Hepatocyte (in vitro differentiated cells): ENCODE measurements at regions not wholly inside any gene's neighbourhood (a gene's known extent, or its start where the extent isn't known, plus 50 kb on each side); places are given as distances from the start of the nearest gene placed in this dataset.

Experiments
- DNase-seq: peaks from one replicate; pipeline ENCODE4 v3.0.0-alpha.2; 2016; ENCODE audit warnings: low spot score
- H2AFZ ChIP-seq: fragments of 200-600 bp; sonication (generic); 2 replicates; pipeline ENCODE4 v1.6.0; 2016; ENCODE audit warnings: antibody characterized with exemption, mild to moderate bottlenecking
- H3K27ac ChIP-seq: fragments of 200-600 bp; sonication (generic); 2 replicates; pipeline ENCODE4 v1.5.1; 2016; ENCODE audit warnings: mild to moderate bottlenecking
- H3K27me3 ChIP-seq: fragments of 200-600 bp; sonication (generic); 2 replicates; pipeline ENCODE4 v1.6.1; 2016
- H3K36me3 ChIP-seq: fragments of 200-600 bp; sonication (generic); replicated peaks from 2 replicates; pipeline ENCODE4 v1.5.1; 2016; ENCODE audit warnings: low read depth; ENCODE audit not compliant: insufficient read depth
- H3K4me1 ChIP-seq: fragments of 200-600 bp; sonication (generic); 2 replicates; pipeline ENCODE4 v1.5.1; 2016; ENCODE audit warnings: mild to moderate bottlenecking, moderate library complexity; ENCODE audit not compliant: insufficient read depth
- H3K4me2 ChIP-seq: fragments of 200-600 bp; sonication (generic); 2 replicates; pipeline ENCODE4 v1.6.0; 2016
- H3K4me3 ChIP-seq: fragments of 200-600 bp; sonication (generic); 2 replicates; pipeline ENCODE4 v1.5.1; 2016; ENCODE audit warnings: mild to moderate bottlenecking
- H3K79me2 ChIP-seq: fragments of 200-600 bp; sonication (generic); 2 replicates; pipeline ENCODE4 v1.6.0; 2017; ENCODE audit warnings: mild to moderate bottlenecking
- H3K9me2 ChIP-seq: fragments of 200-600 bp; sonication (generic); replicated peaks from 2 replicates; pipeline ENCODE4 v1.6.0; 2017; ENCODE audit warnings: mild to moderate bottlenecking; ENCODE audit not compliant: insufficient read depth
- H3K9me3 ChIP-seq: fragments of 200-600 bp; sonication (generic); 2 replicates; pipeline ENCODE4 v1.5.1; 2016; ENCODE audit warnings: low read depth, mild to moderate bottlenecking
- H4K20me1 ChIP-seq: fragments of 200-600 bp; sonication (generic); 2 replicates; pipeline ENCODE4 v1.6.0; 2016; ENCODE audit warnings: mild to moderate bottlenecking; ENCODE audit not compliant: insufficient read depth, poor library complexity, severe bottlenecking
- CTCF ChIP-seq: fragments of 200-600 bp; sonication (generic); IDR thresholded peaks from 2 replicates; pipeline ENCODE4 v1.5.1; 2016; ENCODE audit warnings: antibody characterized with exemption, mild to moderate bottlenecking; ENCODE audit not compliant: poor library complexity
- EZH2 ChIP-seq: fragments of 200-600 bp; sonication (generic); IDR thresholded peaks from 2 replicates; pipeline ENCODE4 v1.6.1; 2016; ENCODE audit warnings: antibody characterized with exemption, mild to moderate bottlenecking, borderline replicate concordance
- EZH2phosphoT487 ChIP-seq: fragments of 200-600 bp; sonication (generic); IDR thresholded peaks from one replicate; pipeline ENCODE4 v1.6.1; 2018; ENCODE audit warnings: antibody characterized with exemption, mild to moderate bottlenecking, low read depth, moderate library complexity; ENCODE audit not compliant: unreplicated experiment, severe bottlenecking
- WGBS: methylation state at CpG from one replicate; pipeline ENCODE4 v1.1.6; 2016; ENCODE audit warnings: low lambda C conversion rate; ENCODE audit errors: missing lambda C conversion rate; 5-methylcytosine and 5-hydroxymethylcytosine counted together

GRCh38 chr7:55296070-55296469 lies 69.1 kb upstream of the LANCL2 start:
- Histone ChIP-seq H3K9me3 (no peaks in the 10 kb centered on the region), H2AFZ (no peak overlapping the region), H3K36me3 (no peaks in the 10 kb centered on the region), H3K27ac (no peak overlapping the region), H3K4me3 (no peak overlapping the region), H3K9me2 (no peaks in the 10 kb centered on the region), H3K27me3 (no peaks in the 10 kb centered on the region), H3K4me1 (no peaks in the 10 kb centered on the region), H3K79me2 (no peaks in the 10 kb centered on the region), H3K4me2 (no peak overlapping the region), H4K20me1 (no peaks in the 10 kb centered on the region)
- WGBS = 85% methylated on average over 6 of the region's 6 CpGs
- TF ChIP-seq EZH2 (no peak), CTCF (no peak), EZH2phosphoT487 (no peak)
- no peak for DNase-seq

- Histone ChIP-seq H3K4me3 (no peak overlapping the region), H3K9me2 (no peaks in the 10 kb centered on the region), H2AFZ (no peak overlapping the region), H3K36me3 (no peaks in the 10 kb centered on the region), H3K79me2 (no peaks in the 10 kb centered on the region), H3K4me1 (no peaks in the 10 kb centered on the region), H3K27me3 (no peaks in the 10 kb centered on the region), H4K20me1 (no peaks in the 10 kb centered on the region), H3K9me3 (no peaks in the 10 kb centered on the region), H3K4me2 (no peak overlapping the region), H3K27ac (no peak overlapping the region)
- 75% methylated on average over 8 of the region's 8 CpGs for WGBS
- no peak for TF ChIP-seq CTCF
- no peak for TF ChIP-seq EZH2phosphoT487
- no peak for TF ChIP-seq EZH2
- no peak for DNase-seq
Measured at GRCh38 chr7:55299273-55299967, 65.7 kb upstream of the LANCL2 start.

- no peak overlapping the region for H3K4me3 ChIP-seq
- TF ChIP-seq CTCF (no peak), EZH2phosphoT487 (no peak), EZH2 (no peak)
- no peak for DNase-seq
- H3K9me2 ChIP-seq = no peaks in the 10 kb centered on the region
- H2AFZ ChIP-seq = no peak overlapping the region
- H4K20me1 ChIP-seq = no peaks in the 10 kb centered on the region
- no peaks in the 10 kb centered on the region for H3K4me1 ChIP-seq
- no peak overlapping the region for H3K27ac ChIP-seq
- H3K27me3 ChIP-seq = no peaks in the 10 kb centered on the region
- no peaks in the 10 kb centered on the region for H3K79me2 ChIP-seq
- H3K9me3 ChIP-seq = no peaks in the 10 kb centered on the region
- WGBS = 86% methylated on average over 1 of the region's 1 CpG
- no peaks in the 10 kb centered on the region for H3K36me3 ChIP-seq
- H3K4me2 ChIP-seq = no peak overlapping the region
Measured at GRCh38 chr7:55303220-55303619, 61.9 kb upstream of the LANCL2 start.
